ENCODE measurements at regions not wholly inside any gene's neighbourhood (a gene's known extent, or its start where the extent isn't known, plus 50 kb on each side); places are given as distances from the start of the nearest gene placed in this dataset.

DNA sequence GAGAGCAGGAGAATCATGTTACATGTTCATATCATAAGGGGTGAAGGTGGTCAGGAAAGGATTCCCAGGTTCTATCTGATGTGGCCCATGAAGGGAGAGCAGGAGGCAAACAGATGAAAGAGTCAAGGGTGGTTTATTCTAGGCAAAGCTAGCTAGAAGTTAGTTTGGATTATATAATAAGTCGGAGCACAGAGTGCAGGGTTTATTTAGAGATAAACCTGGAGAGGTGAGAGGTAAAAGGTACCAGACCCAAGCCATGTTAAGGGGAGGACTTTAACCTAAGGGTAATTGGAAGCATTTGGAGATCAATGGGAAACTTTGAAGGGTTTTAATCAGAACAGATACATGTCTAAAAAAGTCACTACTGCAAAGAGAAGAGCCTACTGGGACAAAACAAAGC lies 69.2 kb upstream of the LRATD1 start:
- DNase-seq: no peak

GRCh38 chr2:14565666-14566065 lies 66.9 kb upstream of the LRATD1 start:
- no peak for DNase-seq

GRCh38 chr2:14567561-14567960 lies 65.0 kb upstream of the LRATD1 start:
- no peak for DNase-seq

DNA sequence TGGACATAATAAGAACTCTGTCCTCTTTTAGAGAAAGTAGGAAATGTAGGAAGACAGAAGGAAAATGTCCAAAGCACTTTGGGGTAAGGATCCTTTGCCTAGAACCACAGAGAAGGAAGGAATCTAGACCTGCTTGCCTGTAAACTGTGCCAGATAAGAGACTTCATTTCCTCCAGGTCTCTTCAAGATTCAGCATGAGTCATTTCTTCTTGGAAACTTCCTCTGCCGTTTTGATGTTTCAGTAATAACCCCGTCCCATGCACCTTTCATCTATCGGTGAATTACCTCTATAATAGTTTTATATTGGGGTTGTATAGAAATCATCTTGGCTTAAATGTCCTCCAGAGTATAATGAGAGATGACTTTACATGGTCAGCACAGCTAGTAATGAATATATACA lies 63.2 kb upstream of the LRATD1 start:
- no peak for DNase-seq

GRCh38 chr2:14572633-14573032 lies 59.9 kb upstream of the LRATD1 start:
- DNase-seq: no peak

DNA sequence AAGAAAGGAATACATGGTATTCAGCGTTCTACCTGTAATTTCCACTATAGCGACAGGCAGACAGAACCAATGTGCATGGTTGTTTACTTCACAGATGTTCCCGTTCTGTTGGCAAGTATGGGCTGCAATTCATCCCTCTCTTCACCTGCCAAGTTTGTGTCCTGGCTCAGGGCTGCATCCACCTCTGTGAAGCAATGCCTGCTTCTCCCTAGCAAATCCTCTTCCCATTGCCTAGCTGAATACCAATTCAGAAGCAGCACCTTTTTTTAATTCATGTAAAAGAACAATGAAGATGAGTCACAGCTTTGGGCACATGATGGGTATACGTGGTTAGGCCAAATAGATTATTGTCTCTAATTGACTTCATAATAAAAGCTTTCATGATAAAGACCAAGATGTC lies 54.7 kb upstream of the LRATD1 start:
- DNase-seq: no peak

All from activated T-cell treated with anti-CD3 and anti-CD28 coated beads, Interleukin-2, amount 50 U/mL, for 1 hour (primary cell).